Inferior parietal cortex (tissue), 1 donor: ENCODE measurements at regions not wholly inside any gene's neighbourhood (a gene's known extent, or its start where the extent isn't known, plus 50 kb on each side); places are given as distances from the start of the nearest gene placed in this dataset.
"Not testable (repeated sequence)": the region's sequence is repeated elsewhere in the genome, so short reads cannot be mapped to it uniquely, and the experiment has no call there.

Experiments used
- DNase-seq: peaks from one replicate; pipeline ENCODE4 v3.0.0-alpha.2; 2016; ENCODE audit errors: extremely low spot score

- no peak for DNase-seq
These were observed 213.9 kb upstream of the CCDC196 start for GRCh38 chr14:66272221-66272620.

DNA sequence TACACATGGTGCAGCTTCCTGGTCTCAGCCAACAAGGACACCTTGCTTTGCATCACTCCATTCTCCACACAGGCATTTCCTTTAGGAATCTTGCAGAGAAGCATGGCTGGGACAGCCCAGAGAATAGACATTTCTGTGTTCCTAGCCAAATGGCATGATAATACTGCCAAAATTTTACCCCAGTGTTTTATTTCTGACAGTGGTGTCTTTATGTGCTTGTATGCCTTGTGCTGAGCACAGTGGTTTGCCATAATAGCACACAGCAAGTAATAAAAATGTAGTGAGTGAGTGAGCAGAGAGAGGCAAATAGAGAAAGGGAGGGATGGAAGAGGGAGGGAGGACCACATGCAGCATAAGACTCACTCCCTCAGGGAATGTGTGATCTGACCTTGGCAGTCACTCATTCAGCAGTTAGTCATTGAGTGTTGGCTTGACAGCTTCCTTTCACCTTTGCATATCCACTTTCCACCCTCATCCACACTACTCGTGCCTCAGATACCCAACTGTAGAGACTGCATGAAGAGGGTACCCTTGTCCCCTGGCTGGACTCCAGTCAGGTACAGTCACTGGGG is 212.8 kb upstream of the CCDC196 start:
- peak; percentile 6 for DNase-seq

- not testable (repeated sequence) for DNase-seq
These were observed 207.8 kb upstream of the CCDC196 start for GRCh38 chr14:66278418-66278817.

DNA sequence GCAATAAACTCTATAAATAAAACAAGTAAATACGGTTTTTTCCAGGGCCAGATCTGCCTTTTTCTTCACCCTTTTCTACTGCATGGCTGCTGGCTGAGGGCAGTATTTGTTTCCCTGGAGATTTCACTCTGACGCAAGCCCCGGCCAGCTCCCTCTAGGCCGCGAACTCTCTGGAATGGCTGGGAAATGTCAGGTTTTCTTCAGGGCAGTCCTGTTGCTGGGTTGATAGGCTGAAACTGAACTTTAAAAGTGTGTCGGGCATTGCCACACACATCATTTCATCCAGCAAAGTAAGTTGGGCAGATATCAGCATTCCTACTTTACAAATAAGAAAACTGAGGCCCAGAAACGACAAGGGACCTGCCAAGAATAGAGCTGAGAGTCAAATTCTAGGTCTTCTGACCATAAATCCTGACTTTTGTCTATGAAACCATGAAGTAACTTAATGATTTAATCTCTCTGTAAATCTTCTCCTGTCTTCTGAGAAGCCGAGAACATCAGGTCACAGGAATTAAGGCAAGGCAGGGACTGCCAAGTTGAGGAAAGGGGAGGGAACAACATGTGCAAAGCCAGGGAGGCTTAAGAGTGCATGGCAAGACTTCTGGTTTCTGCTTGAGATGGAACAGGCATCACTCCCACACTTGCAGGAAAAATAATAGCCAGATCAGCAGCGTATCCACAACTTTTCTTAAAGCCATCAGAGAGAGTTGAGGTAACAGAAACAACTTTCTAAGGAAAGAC is 205.0 kb upstream of the CCDC196 start:
- no peak for DNase-seq

- DNase-seq: no peak
These were observed 201.8 kb upstream of the CCDC196 start for GRCh38 chr14:66284346-66284745.

GRCh38 chr14:66288511-66288910 is 197.7 kb upstream of the CCDC196 start:
- no peak for DNase-seq

- DNase-seq: no peak
These were observed 194.4 kb upstream of the CCDC196 start for GRCh38 chr14:66291756-66292155.

DNA sequence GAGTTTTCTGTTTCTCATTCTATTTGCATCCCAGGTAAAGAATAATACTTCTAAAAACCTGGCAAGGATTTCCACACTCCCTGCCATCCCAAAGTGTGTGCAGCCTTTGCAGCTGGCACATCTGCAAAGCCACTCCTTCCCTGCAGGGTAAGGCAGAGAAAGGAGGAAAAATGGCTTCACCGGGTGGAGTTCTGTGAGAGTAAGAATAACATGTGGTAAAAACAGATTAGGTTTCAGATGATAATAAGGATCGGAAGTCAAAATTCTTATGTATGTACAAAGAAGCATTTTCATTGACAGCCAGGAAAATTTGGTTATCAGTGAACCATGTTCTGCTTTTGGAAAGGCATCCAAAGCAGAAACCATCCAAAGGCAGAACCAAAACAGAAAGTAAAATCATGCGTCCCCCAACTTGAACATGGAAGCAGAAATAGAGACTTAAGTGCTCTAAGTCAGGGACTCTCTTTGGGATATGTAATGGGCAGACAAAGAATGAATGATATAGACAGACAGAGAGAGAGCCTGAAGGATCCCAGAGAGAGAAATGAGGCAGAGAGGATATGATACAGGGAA is 192.6 kb upstream of the CCDC196 start:
- no peak for DNase-seq

GRCh38 chr14:66295386-66295785 is 190.8 kb upstream of the CCDC196 start:
- no peak for DNase-seq

- DNase-seq: no peak
These were observed 185.3 kb upstream of the CCDC196 start for GRCh38 chr14:66300886-66301285.

- no peak for DNase-seq
These were observed 180.1 kb upstream of the CCDC196 start for GRCh38 chr14:66306101-66306500.

DNA sequence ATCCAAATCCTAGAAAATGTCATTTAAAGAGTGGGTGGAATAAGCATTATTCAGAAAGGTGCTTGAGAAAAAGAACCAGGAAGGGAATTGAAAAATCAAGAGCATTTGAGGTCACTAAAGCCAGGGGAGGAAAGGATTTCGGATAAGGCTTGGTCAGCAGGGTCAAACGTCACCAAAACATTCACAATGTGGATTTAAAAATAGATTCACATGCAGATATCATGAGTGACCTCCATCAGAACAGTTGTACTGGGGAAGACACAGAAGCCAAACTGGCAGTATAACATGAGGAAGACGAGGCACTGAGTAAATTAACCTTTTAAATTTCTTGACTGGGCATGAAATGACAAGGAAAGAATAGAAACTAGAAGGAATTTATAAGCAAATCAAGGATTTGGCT is 175.1 kb upstream of the CCDC196 start:
- DNase-seq: no peak

GRCh38 chr14:66311990-66312389 is 174.2 kb upstream of the CCDC196 start:
- DNase-seq: peak; percentile 32

GRCh38 chr14:66312451-66312850 is 173.7 kb upstream of the CCDC196 start:
- no peak for DNase-seq

- no peak for DNase-seq
These were observed 171.1 kb upstream of the CCDC196 start for GRCh38 chr14:66315098-66315497.

DNA sequence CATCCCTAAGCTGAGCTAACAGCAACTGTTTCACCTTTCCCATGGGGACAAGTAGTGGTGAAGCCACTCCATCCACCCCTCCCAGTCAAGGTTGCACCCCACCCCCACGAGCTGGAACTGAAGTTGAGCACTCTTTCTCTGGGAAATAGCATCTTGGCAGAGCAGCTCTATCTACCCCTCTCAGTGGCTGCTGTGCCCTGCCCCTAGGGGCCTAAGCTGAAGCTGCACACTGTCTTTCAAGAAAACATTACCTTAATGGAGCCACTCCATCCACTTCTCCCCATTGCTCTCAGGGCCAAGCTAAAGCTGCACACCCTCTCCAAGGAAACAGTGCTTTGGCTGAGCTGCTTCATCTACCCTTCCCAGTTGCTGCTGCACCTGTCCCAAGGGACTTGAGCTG is 170.6 kb upstream of the CCDC196 start:
- DNase-seq: no peak

DNA sequence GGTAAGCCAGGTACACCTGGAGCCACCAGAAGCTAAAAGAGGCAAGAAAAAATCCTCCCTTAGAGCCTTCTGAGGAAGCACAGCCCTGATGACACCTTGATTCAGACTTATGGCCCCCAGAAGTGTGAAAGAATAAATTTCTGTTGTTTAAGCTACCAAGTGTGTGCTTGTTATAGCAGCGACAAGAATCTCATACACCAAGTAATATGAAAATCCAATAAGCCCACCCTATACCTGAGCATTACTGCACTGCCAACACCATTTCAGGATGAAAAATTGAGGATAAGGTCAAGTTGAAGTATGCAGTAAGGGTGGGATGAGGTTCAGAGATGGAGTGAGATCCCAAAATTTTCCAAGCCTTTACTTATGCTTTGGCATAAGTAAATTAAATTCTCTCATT is 163.6 kb upstream of the CCDC196 start:
- no peak for DNase-seq

DNA sequence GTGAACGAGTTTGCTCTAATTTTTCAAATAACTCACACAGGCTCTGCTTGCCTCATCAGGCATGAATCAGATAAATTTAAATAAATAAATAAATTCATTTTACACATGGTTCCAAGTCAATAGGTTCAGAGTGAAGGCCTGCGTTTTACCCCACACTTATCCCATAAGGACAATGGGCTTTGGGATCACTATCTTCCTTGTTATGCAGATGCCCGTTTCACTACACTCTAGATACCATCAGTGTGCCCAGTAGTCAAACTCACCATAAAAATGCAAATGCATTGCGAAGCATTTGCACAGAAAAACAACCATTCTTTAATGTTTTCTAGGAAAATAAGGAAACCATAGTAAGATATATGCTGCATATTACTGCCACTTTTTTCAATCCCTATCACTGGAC is 155.9 kb upstream of the CCDC196 start:
- no peak for DNase-seq

GRCh38 chr14:66330916-66331315 is 155.3 kb upstream of the CCDC196 start:
- DNase-seq: no peak

DNA sequence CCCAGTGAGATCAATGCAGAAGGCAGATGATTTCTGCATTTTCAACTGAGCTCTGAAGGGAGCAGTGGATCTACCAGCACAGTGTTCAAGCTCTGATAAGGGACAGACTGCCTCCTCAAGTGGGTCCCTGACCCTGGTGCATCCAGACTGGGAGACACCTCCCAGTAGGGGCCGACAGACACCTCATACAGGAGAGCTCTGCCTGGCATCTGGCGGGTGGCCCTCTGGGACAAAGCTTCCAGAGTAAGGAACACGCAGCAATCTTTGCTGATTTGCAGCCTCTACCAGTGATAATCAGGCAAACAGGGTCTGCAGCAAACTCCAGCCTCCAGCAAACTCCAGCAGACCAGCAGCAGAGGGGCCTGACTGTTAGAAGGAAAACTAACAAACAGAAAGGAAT is 152.9 kb upstream of the CCDC196 start:
- not testable (repeated sequence) for DNase-seq

- no peak for DNase-seq
These were observed 144.9 kb upstream of the CCDC196 start for GRCh38 chr14:66341239-66341638.

DNA sequence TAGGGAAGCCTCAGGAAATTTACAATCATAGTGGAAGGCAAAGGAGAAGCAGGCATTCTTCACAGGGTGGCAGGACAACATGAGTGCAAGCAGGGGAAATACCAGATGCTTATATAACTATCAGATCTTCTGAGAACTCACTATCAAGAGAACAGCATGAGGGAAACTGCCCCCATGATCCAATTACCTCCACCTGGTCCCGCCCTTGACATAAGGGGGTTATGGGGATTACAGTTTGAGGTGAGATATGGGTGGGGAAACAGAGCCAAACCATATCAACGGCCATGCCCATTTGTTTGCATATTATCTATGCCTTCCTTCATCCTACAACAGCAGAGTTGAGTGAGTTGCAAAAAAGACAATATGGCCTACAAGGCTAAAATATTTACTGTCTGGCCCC is 140.2 kb upstream of the CCDC196 start:
- no peak for DNase-seq

GRCh38 chr14:66351310-66351709 is 134.9 kb upstream of the CCDC196 start:
- DNase-seq: no peak
